SU-DHL-6 (cell line): ENCODE measurements at regions not wholly inside any gene's neighbourhood (a gene's known extent, or its start where the extent isn't known, plus 50 kb on each side); places are given as distances from the start of the nearest gene placed in this dataset.

Experiments used
- H2AFZ ChIP-seq: fragments of 200-600 bp; sonication (generic); 2 replicates; pipeline ENCODE4 v1.6.1; 2014; ENCODE audit warnings: low read depth, mild to moderate bottlenecking, moderate library complexity, mixed read lengths, antibody characterized with exemption, low read length; ENCODE audit not compliant: severe bottlenecking
- H3F3A ChIP-seq: fragments of 200-600 bp; shearing (Covaris generic); 2 replicates; pipeline ENCODE4 v1.6.0; 2016; ENCODE audit warnings: antibody characterized with exemption, mild to moderate bottlenecking; ENCODE audit not compliant: insufficient read depth
- H3K27ac ChIP-seq: fragments of 200-600 bp; sonication (generic); 2 replicates; pipeline ENCODE4 v1.5.1; 2016; ENCODE audit warnings: low read depth, mild to moderate bottlenecking, low read length, moderate library complexity, mixed read lengths
- H3K27me3 ChIP-seq: fragments of 200-600 bp; sonication (generic), shearing (Covaris generic); 2 replicates; pipeline ENCODE4 v1.6.0; 2014; ENCODE audit warnings: mild to moderate bottlenecking, low read length
- H3K36me3 ChIP-seq: fragments of 200-600 bp; sonication (generic); 2 replicates; pipeline ENCODE4 v1.6.1; 2014; ENCODE audit warnings: mild to moderate bottlenecking, low read length, mixed read lengths
- H3K4me2 ChIP-seq: fragments of 300-600, 200-600 bp; shearing (Covaris generic), sonication (generic); 2 replicates; pipeline ENCODE4 v1.6.0; 2014; ENCODE audit warnings: low read length, low read depth, mild to moderate bottlenecking; ENCODE audit not compliant: poor library complexity, severe bottlenecking
- H3K4me3 ChIP-seq: fragments of 200-600 bp; sonication (generic); 2 replicates; pipeline ENCODE4 v1.5.1; 2014; ENCODE audit warnings: antibody characterized with exemption, low read length, mild to moderate bottlenecking, mixed read lengths; ENCODE audit not compliant: insufficient read depth, poor library complexity, severe bottlenecking
- H3K79me2 ChIP-seq: fragments of 200-600 bp; sonication (generic); 2 replicates; pipeline ENCODE4 v1.6.1; 2014; ENCODE audit warnings: mild to moderate bottlenecking, low read length, moderate library complexity; ENCODE audit not compliant: insufficient read depth
- H3K9ac ChIP-seq: fragments of 200-600 bp; sonication (generic); 2 replicates; pipeline ENCODE4 v1.7.0; 2014; ENCODE audit warnings: mild to moderate bottlenecking, low read length
- H3K9me2 ChIP-seq: fragments of 200-600 bp; sonication (generic); replicated peaks from 2 replicates; pipeline ENCODE4 v1.6.1; 2014; ENCODE audit warnings: low read length; ENCODE audit not compliant: insufficient read depth
- H3K9me3 ChIP-seq: fragments of 200-600 bp; sonication (generic); 2 replicates; pipeline ENCODE4 v1.6.1; 2014; ENCODE audit warnings: low read length, mixed read lengths; ENCODE audit not compliant: insufficient read depth
- H4K20me1 ChIP-seq: fragments of 200-600 bp; sonication (generic); 2 replicates; pipeline ENCODE4 v1.6.1; 2014; ENCODE audit warnings: low read depth, mild to moderate bottlenecking, antibody characterized with exemption, low read length, moderate library complexity, mixed read lengths
- EZH2phosphoT487 ChIP-seq: fragments of 200-600 bp; sonication (generic), shearing (Covaris generic); conservative IDR thresholded peaks from 2 replicates; pipeline ENCODE4 v1.6.1; 2018; ENCODE audit warnings: mild to moderate bottlenecking, antibody characterized with exemption, low read length, moderate library complexity, mixed read lengths
- TF ChIP-seq, protein P1 (sequence below): fragments of 200-600 bp; sonication (generic); IDR thresholded peaks from one replicate; pipeline ENCODE4 v1.5.1; 2017; ENCODE audit warnings: antibody characterized with exemption, mild to moderate bottlenecking, low read length, moderate library complexity; ENCODE audit not compliant: insufficient read depth, poor library complexity, severe bottlenecking

DNA sequence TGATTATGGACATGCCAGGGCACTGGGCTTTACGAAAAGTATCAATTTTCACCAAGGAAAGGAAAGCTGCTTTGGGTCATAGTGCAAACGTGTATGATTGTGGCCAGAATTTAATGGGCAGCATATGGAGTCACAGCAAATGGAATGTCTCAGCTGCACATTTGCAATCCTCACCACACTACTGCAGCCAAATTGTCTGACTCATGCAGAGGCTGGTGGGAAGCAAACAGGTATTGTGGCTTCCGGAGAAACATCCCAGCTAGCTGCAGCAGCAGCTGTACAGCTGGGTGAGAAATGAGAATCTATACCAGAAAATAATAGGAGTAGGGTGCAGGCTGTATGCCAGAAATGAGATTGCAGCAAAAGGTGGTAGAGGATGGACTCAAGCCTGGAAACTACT lies 374.7 kb upstream of the VWC2 start:
- no peak for TF ChIP-seq EZH2phosphoT487
- TF ChIP-seq, protein P1, sequence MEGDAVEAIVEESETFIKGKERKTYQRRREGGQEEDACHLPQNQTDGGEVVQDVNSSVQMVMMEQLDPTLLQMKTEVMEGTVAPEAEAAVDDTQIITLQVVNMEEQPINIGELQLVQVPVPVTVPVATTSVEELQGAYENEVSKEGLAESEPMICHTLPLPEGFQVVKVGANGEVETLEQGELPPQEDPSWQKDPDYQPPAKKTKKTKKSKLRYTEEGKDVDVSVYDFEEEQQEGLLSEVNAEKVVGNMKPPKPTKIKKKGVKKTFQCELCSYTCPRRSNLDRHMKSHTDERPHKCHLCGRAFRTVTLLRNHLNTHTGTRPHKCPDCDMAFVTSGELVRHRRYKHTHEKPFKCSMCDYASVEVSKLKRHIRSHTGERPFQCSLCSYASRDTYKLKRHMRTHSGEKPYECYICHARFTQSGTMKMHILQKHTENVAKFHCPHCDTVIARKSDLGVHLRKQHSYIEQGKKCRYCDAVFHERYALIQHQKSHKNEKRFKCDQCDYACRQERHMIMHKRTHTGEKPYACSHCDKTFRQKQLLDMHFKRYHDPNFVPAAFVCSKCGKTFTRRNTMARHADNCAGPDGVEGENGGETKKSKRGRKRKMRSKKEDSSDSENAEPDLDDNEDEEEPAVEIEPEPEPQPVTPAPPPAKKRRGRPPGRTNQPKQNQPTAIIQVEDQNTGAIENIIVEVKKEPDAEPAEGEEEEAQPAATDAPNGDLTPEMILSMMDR = no peak
- Histone ChIP-seq H3K9ac (no peak overlapping the region), H3K27ac (no peak overlapping the region), H3K9me3 (no peaks in the 10 kb centered on the region), H3K79me2 (no peaks in the 10 kb centered on the region), H3F3A (no peaks in the 10 kb centered on the region), H3K4me3 (no peak overlapping the region), H3K4me2 (no peak overlapping the region), H3K27me3 (no peaks in the 10 kb centered on the region), H3K36me3 (no peaks in the 10 kb centered on the region), H2AFZ (no peak overlapping the region), H3K9me2 (no peaks in the 10 kb centered on the region), H4K20me1 (no peaks in the 10 kb centered on the region)

DNA sequence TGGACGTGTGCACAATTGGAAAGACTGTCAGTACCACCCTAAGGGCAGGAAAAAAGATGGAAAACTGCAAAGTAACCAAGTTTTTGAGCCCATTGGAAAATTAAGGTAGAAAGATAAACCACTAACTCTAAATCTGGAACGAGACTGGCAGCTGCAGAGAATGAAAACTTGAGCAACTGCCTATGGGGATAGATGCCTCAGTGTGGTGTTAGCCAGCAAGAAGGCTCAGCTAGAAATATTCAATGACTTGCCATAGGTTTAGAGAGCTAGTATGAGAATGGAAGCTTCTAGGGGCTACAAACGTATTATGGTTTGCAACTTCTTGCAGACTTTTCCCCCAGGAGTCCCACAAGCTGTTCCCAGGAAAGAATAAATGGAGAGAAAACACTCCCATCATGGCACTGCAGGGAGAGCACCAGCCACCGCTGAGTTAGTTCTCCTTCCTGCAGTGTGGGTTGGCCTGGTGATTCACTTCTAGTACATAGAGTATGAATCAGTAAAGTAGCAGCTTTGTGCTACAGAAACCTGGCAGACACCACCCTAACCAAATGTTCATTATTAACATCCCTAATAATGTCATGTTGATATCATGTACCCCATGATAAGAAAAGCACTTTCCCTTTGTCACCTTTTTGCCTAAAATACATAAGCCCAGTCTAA lies 372.4 kb upstream of the VWC2 start:
- no peak overlapping the region for H3K4me3 ChIP-seq
- no peaks in the 10 kb centered on the region for H3K36me3 ChIP-seq
- H3K79me2 ChIP-seq = no peaks in the 10 kb centered on the region
- no peaks in the 10 kb centered on the region for H3K27me3 ChIP-seq
- H2AFZ ChIP-seq = no peak overlapping the region
- H3K4me2 ChIP-seq = no peak overlapping the region
- TF ChIP-seq EZH2phosphoT487 = no peak
- TF ChIP-seq, protein P1 = no peak
- H3K9ac ChIP-seq = no peak overlapping the region
- H3F3A ChIP-seq = no peaks in the 10 kb centered on the region
- no peak overlapping the region for H3K27ac ChIP-seq
- no peaks in the 10 kb centered on the region for H3K9me2 ChIP-seq
- no peaks in the 10 kb centered on the region for H4K20me1 ChIP-seq
- H3K9me3 ChIP-seq = no peaks in the 10 kb centered on the region

DNA sequence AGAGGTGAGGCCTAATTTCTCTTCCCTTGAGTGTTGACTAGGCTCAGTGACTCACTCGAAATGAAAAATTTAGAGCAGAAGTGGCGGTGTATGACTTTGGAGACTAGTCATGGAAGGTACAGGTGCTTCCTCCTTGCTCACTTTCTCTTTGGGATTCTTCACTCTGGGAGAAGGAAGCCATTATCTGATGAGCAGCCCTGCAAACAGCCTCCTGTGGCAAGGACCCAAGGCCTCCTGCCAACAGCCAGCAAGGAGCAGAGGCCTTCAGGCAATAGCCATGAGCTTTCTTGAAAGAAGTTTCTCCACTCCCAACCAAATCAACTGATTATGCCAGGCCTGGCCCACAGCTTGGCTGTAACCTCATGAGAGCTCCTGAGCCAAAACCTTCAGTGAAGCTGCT lies 369.6 kb upstream of the VWC2 start:
- Histone ChIP-seq H3K4me3 (no peak overlapping the region), H3K27me3 (no peaks in the 10 kb centered on the region), H3K79me2 (no peaks in the 10 kb centered on the region), H3F3A (no peaks in the 10 kb centered on the region), H3K9me2 (no peaks in the 10 kb centered on the region), H3K27ac (no peak overlapping the region), H3K9ac (no peak overlapping the region), H3K9me3 (no peaks in the 10 kb centered on the region), H4K20me1 (no peaks in the 10 kb centered on the region), H3K36me3 (no peaks in the 10 kb centered on the region), H3K4me2 (no peak overlapping the region), H2AFZ (no peak overlapping the region)
- no peak for TF ChIP-seq EZH2phosphoT487
- TF ChIP-seq, protein P1 = no peak
